ENCODE measurements at regions not wholly inside any gene's neighbourhood (a gene's known extent, or its start where the extent isn't known, plus 50 kb on each side); places are given as distances from the start of the nearest gene placed in this dataset.

DNA sequence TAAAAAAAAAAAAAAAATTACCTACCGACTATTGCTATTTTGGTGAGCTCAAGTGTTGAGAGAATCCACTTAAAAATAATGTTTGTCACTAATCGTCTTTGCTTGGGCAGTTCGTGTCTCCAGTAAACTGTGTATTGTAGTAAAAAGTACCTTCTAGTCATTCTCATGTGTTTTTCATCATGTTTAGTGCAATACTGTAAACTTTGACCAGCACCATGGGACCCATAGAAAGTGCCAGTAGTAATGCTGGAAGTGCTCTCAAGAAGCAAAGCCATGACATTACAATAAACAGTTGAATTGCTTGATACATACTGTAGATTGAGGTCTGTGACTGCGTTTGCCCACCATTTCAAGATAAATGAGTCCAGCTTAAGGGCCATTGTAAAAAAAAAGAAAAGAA lies 395.2 kb downstream of the BCKDHB start:
- TF ChIP-seq SIN3A (IDR thresholded peaks at IDR 0.05; ENCODE audit: low read depth, low read length), result no peak
- TF ChIP-seq, protein P1, sequence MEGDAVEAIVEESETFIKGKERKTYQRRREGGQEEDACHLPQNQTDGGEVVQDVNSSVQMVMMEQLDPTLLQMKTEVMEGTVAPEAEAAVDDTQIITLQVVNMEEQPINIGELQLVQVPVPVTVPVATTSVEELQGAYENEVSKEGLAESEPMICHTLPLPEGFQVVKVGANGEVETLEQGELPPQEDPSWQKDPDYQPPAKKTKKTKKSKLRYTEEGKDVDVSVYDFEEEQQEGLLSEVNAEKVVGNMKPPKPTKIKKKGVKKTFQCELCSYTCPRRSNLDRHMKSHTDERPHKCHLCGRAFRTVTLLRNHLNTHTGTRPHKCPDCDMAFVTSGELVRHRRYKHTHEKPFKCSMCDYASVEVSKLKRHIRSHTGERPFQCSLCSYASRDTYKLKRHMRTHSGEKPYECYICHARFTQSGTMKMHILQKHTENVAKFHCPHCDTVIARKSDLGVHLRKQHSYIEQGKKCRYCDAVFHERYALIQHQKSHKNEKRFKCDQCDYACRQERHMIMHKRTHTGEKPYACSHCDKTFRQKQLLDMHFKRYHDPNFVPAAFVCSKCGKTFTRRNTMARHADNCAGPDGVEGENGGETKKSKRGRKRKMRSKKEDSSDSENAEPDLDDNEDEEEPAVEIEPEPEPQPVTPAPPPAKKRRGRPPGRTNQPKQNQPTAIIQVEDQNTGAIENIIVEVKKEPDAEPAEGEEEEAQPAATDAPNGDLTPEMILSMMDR (IDR thresholded peaks at IDR 0.05 in 2 of 3, conservative IDR thresholded peaks at IDR 0.05 in 1 of 3; ENCODE audit: control insufficient read depth in 2 of 3, extremely low read depth in 1 of 3, insufficient read depth in 1 of 3, low read depth in 3 of 3, low read length in 3 of 3), result no peak
